Mucosa of descending colon (tissue), 3 donors: ENCODE measurements at regions not wholly inside any gene's neighbourhood (a gene's known extent, or its start where the extent isn't known, plus 50 kb on each side); places are given as distances from the start of the nearest gene placed in this dataset.

Source experiments
- ATAC-seq: fragments of 200-7000 bp; cut with Tn5 transposase; one replicate; pipeline ENCODE4 v1.9.1; 2020; ENCODE audit warnings: mild to moderate bottlenecking, moderate library complexity
- DNase-seq, 3 donors: peaks; one replicate each; pipeline ENCODE4 v3.0.0-alpha.2; 2020
- H3K36me3 ChIP-seq: fragments of 200-600 bp; one replicate; pipeline ENCODE4 v1.8.0; 2021; ENCODE audit warnings: low read depth, mild to moderate bottlenecking
- H3K4me1 ChIP-seq: fragments of 200-600 bp; one replicate; pipeline ENCODE4 v1.8.0; 2021; ENCODE audit warnings: low read depth, mild to moderate bottlenecking
- H3K4me3 ChIP-seq: fragments of 200-600 bp; one replicate; pipeline ENCODE4 v1.8.0; 2021; ENCODE audit warnings: mild to moderate bottlenecking
- H3K9me3 ChIP-seq: fragments of 200-600 bp; one replicate; pipeline ENCODE4 v1.8.0; 2021; ENCODE audit warnings: mild to moderate bottlenecking
- CTCF ChIP-seq: fragments of 200-600 bp; IDR thresholded peaks from one replicate; pipeline ENCODE4 v1.8.0; 2022; ENCODE audit warnings: antibody characterized with exemption, mild to moderate bottlenecking
- intact Hi-C, 2 donors: fragments of 100-400 bp; cut with DNase I in 1 of 2; cut with micrococcal nuclease in 1 of 2; formaldehyde crosslinking; loops; one replicate each; pipeline versions ENCODE4 v1.11.0 to v1.11.1; 2022; cut with DNase I, micrococcal nuclease
- donor health status: DM: no; HTN: no; CAD: no; lungs with moderate emphysema.
- donor health status: DM: no; HTN: no; CAD: no.
- donor health status: DM: no; HTN: yes; CAD: no.

- ATAC-seq (no peak), DNase-seq (no peak)
- Histone ChIP-seq H3K9me3 (no peaks in the 10 kb centered on the region), H3K36me3 (no peaks in the 10 kb centered on the region), H3K4me1 (no peaks in the 10 kb centered on the region), H3K4me3 (no peak overlapping the region)
- TF ChIP-seq CTCF = no peak
- intact Hi-C loops = no loop called here
Measured at GRCh38 chr12:20181416-20182180, 186.7 kb upstream of the PDE3A start.

GRCh38 chr12:20183563-20183962 is 184.8 kb upstream of the PDE3A start:
- no peak for ATAC-seq
- Histone ChIP-seq H3K9me3 (no peaks in the 10 kb centered on the region), H3K4me1 (no peaks in the 10 kb centered on the region), H3K36me3 (no peaks in the 10 kb centered on the region), H3K4me3 (no peak overlapping the region)
- DNase-seq = no peak
- TF ChIP-seq CTCF = no peak
- intact Hi-C loops = no loop called here

GRCh38 chr12:20184514-20184913 is 183.8 kb upstream of the PDE3A start:
- DNase-seq (no peak), ATAC-seq (no peak)
- no peaks in the 10 kb centered on the region for H3K36me3 ChIP-seq
- no peak overlapping the region for H3K4me3 ChIP-seq
- intact Hi-C loops = no loop called here
- H3K9me3 ChIP-seq = no peaks in the 10 kb centered on the region
- TF ChIP-seq CTCF = no peak
- no peaks in the 10 kb centered on the region for H3K4me1 ChIP-seq

- intact Hi-C loops = no loop called here
Measured at GRCh38 chr12:20187456-20187855, 180.9 kb upstream of the PDE3A start.

GRCh38 chr12:20188930-20189653 is 179.2 kb upstream of the PDE3A start:
- no peaks in the 10 kb centered on the region for H3K36me3 ChIP-seq

More at GRCh38 chr12:20187456-20187855, 180.9 kb upstream of the PDE3A start:
- TF ChIP-seq CTCF = no peak
- ATAC-seq = no peak
- no peaks in the 10 kb centered on the region for H3K9me3 ChIP-seq
- DNase-seq = no peak
- H3K36me3 ChIP-seq = no peaks in the 10 kb centered on the region
- no peak overlapping the region for H3K4me3 ChIP-seq
- no peaks in the 10 kb centered on the region for H3K4me1 ChIP-seq

More at GRCh38 chr12:20188930-20189653, 179.2 kb upstream of the PDE3A start:
- intact Hi-C loops = no loop called here
- Histone ChIP-seq H3K4me1 (no peaks in the 10 kb centered on the region), H3K4me3 (no peak overlapping the region), H3K9me3 (no peaks in the 10 kb centered on the region)
- no peak for ATAC-seq
- no peak for DNase-seq
- TF ChIP-seq CTCF = no peak
